GM18870 (cell line): ENCODE measurements at regions not wholly inside any gene's neighbourhood (a gene's known extent, or its start where the extent isn't known, plus 50 kb on each side); places are given as distances from the start of the nearest gene placed in this dataset.

Experiments used
- ATAC-seq: cut with Tn5 transposase; IDR thresholded peaks from one replicate; pipeline ENCODE4 v1.9.1; 2021; ENCODE audit warnings: moderate library complexity; ENCODE audit not compliant: unreplicated experiment

DNA sequence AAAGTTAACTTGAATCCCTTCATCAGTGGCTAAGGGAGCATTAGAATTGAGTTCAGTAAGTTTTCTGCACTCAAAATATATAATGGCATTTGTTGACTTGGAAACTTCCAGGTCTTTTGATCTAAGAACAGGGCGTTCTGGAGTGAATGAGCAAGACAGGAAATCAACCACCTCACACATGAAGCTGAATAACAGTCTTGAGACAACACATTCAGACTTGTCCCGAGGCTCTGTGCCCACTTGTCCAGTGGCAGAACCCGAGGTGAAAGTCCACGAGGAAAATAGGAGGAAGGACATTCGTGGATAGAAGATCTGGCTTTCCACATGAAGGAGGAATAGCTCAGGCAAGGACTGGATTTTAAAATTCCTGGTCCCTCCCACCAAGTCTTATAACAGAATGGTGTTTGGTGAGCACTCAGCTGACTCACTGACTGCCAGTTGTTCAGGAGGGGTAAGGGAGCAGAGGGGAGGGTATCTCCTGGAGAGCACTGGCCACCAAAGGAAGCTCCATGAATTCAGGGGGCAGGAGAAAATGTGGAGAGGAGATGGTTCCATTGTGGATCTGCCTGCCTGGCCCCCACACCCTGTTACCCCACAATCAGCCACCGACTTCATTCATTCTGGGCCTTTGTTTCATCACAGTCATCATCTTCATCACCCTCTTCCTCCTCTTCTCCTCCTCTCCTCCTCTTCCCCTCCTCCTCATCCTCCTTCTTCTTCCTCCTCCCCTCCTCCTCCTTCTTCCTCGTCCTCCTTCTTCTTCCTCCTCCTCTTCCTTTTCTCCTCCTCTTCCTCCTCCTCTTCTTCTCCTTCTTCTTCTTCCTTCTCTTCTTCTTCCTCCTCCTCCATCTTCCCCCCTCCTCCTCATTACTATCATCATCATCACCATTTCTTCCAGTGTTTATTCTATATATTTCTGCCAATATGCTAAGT lies 620.1 kb downstream of the MED13L start:
- ATAC-seq: no peak

DNA sequence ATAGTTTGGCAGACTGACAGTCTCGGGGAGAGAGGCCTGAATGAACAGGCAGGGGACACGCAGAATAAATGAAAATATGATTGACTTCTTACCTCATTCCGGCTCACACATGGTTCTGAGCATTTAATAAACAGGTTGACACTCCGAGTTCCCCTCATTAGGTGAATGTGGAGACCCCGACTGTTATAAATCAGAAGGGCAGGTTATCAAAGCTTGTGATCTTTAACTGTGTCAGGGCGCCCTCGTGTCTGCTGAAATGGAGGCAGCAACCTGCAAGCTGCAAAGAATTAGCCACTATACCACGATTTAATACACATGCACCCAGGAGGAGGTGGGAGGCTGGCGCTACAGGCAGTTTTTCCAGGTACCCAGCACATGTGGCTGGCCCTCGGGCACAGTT lies 627.5 kb downstream of the MED13L start:
- no peak for ATAC-seq

DNA sequence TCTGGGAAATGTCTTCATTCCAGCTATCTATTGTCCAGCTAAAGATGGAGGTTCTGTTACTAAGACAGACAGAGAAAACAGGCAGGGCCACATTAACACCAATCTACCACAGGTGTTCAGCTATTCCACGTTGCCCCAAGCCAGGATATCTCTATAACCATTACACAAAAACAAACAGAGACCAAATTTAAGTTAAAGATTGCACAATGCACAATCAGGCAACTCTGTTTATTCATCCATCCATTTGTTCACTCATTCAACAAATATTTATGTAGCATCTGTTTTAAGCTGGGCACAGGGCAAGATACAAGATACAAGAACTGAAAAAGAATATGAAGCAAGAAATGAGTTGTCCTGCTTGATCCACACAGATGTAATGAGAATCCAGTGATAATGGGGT lies 629.0 kb downstream of the MED13L start:
- no peak for ATAC-seq

DNA sequence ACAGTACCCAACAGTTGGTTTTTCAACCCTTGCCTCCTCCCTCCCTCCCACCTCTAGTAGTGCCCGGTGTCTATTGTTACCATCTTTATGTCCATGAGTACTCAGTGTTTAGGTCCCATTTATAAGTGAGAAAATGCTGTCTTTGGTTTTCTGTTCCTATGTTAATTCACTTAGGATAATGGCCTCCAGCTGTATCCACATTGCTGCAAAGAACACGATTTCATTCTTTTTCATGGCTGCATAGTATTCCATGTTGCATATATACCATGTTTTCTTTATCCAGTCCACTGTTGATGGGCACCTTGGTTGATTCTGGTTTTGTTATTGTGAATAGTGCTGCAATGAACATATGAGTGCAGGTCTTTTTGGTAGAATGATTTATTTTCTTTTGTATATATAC lies 631.3 kb downstream of the MED13L start:
- ATAC-seq: no peak

DNA sequence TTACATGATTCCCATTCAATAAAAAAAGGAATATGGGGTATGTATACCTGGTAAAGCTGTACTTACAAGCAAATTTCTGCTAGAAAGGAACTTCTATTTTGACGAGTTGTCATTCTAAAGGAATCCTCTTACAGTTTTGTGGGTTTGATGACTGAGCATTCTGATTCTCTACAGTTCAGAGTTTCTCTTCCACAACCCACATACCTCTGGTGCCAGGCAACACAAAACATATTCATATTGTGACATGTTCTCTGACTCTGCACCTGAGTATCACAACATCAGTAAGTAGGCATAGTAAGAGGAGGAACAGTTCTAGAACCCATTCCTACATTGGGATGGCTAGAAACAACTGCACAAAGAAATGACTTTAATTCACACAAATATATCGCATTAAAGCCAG lies 636.6 kb downstream of the MED13L start:
- ATAC-seq: no peak

DNA sequence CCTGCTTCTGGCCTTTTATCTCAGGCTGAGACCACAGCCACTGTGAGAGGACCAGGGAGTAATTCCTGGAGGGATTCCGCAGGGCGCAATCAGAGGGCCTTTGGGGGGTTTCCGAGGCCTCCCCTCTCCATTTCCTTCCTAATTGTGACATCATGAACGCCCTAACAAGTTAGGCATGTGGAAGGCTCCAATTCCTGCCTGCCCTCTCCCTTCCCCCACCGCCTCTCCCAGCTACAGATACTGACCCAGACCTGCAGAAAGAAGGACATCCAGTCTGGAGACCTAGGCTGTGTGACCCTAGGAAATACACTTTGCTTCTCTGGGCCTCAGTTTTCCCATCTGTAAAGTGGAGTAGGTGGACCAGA lies 637.9 kb downstream of the MED13L start:
- no peak for ATAC-seq

DNA sequence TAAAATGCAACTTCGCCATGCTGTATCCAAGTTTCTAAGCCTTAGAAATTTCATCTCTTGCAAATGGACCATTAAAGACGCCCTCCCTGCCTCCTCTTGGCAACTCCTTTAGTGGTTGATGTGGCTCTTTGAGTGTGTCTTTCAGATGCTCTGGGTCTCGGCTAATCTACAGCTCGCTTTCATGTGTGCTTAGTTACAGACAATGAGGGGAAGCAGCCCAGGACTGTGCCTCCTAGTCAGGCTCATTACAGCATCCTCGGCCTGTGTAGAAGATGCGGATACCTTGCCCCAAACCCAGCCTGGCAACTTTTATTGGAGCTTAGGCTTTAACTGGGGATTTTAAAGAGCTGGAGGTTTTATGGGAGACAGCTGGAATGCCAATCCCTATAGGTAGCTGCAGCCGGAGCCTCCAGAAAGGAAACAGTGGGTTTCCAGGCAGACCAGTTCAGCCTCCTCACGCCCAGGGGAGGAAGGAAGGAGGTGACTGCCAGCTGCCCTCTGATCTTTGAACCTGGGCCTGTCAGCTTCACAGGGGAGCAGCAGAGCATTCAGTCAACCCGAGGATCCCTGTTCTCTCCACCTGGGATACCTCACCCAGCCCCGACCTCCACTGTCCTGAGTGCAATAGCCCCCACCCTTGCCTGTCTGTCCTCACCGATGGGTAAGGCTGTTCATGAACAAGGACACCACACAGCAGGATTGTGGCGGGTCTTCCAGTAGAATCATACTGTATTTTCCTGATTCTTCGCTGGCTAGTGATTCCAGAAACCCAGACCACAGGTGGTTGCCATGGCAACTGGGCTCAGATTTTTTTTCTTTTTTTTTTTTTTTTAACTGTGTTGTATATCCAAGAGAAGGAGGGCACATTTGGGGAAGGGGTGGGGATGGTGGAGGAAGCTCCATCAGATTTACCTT lies 638.5 kb downstream of the MED13L start:
- ATAC-seq: no peak

DNA sequence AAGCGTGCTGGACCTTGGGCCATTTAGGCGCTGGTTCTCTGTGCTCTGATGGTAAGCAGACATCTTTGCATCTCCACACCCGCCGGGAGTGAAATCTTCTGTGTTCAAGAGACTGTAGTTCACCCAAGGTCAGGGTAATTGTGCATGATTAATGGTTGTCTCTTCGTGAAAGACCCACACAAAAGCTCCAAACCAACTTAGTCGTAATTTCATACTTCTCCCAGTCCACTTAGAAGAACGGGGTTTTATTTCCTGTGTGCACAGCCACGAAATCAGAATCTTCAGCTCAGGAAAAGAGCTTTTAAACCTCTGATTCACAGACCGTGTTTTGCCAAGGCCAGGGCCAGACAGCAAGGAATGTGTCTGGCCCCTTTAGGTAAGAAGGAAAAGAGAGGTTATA lies 640.9 kb downstream of the MED13L start:
- no peak for ATAC-seq

DNA sequence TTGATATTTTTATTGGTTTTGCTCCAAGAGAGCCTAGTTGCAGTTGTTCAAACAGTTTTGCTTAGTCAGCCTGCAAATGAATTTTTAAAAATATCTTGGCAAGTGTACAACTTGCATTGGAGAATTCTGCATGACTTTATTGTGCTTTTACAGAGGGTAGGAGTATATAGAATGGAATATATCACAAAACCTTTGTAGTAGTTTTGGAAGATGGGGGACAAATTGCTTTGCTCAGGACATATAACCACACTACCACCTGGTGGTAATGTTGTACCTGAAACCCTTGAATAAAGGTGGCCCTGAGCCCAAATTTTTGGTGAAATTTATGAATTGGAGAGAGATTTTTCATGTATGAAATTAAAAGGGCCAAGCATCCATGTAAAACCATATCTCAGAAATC lies 645.2 kb downstream of the MED13L start:
- no peak for ATAC-seq

DNA sequence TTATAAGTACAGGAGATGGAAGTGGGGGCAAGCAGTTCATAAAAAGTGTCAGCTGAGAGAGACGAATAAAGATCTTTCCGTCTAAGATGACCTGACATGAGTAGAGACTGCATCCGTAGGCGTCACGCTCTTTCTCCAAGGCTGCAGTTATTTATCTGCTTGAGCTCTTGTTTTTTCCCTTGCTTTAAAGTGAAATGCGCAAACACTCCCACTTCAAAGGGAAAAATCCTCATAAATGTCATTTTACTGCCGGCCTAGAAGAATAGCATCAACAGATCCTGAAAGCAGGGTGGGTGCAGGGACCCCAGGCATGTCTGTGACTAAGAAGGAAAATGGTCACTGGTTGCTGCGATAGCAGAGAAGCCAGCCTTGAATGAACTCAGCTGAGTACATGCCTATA lies 647.4 kb downstream of the MED13L start:
- no peak for ATAC-seq

DNA sequence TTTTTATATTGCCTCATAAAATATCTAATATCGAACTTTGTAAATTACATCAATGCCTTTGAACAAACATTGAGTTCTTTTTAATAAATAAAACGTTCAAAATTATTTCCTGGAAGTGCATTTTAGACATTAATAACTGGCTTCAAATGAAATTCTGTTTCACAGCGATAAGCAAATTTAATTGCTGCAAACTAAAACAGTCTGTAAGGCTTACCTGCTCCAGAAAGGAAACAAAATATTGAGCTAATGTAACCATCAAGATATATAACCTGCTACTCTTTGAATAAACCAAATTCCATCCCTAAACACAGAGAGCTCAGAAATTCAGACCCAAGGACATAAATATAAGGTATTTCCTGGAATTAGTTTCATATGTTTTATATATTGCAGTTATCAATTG lies 651.3 kb downstream of the MED13L start:
- no peak for ATAC-seq

DNA sequence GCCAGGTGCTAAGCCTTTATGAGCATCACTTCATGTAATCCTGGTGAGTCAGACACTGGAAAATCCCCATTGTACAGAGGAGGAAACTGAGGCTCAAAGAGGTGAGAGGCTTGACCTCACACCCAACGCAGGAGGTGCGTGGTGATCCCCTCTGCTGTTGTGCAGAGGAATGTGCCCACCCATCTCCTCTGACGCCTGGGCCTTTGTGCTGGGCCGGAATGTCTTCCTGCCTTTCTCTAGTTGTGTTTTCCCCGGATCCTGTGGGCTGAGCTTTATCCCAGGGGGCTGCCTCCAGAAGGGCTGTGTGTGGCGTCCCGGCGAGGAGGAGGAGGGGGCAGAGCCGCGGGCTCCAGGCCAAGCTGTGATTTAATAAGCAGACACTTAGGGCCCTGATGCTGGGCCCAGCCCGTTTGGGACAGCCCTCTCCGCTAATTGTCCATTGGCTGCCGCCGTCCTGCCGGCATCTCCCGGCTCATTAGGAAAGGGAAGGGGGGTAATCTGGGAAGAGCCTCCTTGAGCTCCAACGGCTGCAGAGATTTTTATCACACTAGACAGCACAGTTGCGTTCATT lies 653.6 kb downstream of the MED13L start:
- ATAC-seq: no peak

DNA sequence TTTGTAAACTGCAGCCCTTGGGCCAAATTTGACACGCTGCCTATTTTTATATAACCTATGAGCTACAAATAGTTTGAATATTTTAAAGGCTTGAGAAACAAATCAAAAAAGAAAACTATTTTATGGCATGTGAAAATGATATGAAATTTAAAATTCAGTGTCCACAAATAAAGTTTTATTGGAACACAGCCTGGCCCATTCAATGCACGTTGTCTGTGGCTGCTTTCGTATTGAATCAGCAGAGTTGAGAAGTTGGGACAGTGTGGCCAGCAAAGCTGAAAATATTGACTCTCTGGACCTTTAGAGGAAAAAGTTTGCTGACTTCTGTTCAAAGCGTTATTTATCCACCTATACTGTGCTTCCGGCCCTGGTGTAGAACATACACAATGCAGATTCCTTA lies 654.2 kb downstream of the MED13L start:
- ATAC-seq: no peak

DNA sequence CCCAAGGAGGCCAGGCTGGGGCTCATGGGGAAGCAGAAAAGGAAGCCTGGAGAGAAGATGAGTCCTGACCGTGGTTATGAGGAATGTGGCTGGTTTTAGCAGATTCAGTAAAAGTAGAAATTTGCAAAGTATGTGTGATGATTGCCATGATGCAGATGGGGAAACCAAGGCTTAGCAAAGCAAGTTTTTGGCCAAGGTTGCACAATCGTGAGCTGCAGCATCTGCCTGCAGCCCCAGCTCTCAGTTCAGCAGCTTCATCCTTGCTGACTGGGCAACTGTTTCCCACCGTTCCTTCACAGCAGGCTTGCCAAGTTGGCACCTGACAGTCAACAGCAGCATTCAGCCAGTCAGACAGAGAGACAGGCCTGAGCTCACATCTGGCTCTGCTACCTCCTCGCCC lies 656.7 kb downstream of the MED13L start:
- ATAC-seq: no peak

DNA sequence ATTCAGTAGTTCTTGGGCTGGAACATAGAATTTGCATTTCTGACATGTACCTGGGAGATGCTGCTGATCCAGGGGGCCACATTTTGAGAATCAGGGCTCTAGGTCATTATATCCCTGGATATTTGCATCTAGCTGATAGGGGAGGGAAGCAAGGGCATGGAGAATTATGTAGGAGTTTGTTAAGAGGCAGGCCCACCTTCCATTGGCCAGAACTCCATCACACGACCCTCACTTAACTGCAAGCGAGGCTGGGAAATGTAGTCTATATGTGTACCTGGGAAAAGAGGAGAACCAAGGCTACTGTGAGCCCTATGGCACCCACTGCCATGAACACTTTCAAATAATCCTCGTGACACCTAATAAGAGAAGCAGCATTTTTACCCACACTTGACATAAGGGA lies 657.6 kb downstream of the MED13L start:
- ATAC-seq: no peak

DNA sequence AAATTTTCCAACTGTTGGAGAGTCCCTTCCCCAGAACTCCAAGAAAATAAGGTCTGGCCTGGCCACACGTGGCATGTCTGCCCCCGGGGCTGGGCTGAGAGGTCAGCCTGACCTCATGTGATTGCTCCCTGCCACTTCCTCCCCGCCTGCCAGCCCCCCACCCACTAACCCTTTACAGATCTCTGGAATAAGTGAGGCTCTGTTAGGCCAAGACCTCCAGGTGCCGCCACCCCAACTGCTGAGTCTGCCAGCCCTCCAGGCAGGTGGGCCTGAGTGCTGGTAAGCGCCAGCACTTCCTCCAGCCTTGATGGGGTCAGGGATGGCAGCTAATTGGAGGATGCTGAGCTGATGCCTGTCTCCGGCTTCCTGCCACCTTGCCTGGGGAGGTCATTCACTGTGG lies 658.4 kb downstream of the MED13L start:
- no peak for ATAC-seq

DNA sequence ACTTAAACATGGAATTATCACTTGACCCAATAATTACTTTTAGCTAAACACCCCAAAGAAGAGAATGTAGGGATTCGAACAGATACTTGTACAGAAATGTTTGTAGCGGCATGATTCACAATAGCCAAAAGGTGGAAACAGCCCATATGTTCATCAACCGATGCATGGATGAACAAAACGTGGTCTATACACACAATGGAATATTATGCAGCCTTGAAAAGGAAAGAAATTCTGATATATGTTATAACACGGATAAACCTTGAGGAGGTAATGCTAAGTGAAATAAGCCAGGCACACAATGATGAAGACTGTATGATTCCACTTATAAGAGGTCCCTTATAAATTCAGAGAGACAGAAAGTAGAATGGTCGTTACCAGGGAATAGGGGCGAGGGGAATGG lies 659.4 kb downstream of the MED13L start:
- ATAC-seq: no peak

DNA sequence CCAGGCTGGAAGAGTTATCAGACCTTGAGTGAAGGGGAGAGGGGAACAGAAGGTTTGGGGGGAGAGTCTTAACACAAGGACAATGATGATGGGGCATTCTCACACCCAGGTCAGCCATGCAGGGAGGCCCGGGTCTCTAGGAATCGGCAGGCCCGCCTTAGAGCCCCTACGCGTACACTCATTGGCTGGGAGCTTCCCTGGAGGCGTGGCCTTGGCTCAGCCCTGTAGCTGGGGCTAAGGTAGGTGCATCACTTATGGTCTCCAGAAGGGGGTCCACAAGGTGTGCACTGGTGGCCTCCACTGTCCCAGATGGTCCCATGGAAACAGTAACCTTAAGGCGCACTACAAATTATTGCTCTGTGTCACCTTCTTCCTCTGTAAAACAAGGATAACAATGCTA lies 660.1 kb downstream of the MED13L start:
- no peak for ATAC-seq

DNA sequence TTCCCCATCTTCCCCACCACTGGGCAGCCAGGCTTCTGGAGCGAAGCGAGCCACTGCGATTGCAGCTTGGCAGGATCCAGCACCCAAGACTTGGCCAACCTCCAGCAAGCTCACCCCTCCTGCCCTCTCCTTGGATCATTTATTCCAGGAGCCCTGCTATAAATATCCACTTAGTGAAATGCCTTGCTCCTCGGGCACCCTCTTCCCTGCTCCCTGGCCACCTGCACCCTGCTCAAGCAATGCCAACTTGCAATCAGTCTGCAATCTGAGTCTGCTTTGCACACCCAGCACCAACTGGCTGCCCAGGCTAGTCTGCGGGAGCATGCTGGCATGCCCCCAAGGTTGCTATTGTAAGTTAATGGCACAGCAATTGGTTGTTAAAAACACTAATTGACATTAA lies 666.0 kb downstream of the MED13L start:
- ATAC-seq: no peak

DNA sequence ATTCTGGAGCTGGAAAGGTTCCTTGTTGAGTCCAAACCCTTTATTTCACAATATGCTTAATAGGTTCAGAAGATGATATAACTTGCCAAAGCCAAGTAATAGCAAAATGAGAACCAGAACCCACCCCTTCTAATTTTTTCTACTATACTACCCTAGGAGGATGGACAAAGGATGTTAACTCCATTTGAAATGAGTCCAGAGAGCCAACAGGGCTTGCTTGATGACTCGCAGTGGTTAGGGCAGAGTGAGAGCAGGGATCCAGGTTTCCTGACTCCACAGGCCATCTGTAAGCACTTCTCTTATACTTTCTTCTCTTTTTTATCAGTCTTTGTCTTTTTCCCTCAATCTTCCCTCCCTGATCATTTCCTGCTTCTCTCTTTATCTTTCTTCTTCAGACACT lies 668.1 kb downstream of the MED13L start:
- no peak for ATAC-seq

DNA sequence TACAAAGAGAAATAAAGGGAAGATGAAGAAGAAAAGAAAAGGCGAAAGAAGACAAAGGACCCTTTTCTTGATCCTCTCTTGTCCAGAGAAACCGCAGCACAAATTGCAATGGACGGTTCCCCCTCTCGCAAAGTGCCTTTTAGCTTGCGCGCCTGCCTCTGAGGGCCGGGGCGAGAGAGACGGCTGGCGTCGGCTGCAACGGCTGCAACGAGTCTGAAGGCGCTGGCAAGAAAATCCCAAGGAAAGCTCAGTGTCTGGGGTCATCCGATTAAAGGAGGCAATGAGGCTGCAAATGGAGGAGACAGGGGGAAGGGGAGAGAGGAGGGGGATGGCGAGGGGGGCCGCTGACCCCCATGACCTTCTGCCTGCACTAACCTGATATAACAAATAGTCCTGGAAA lies 671.5 kb downstream of the MED13L start:
- ATAC-seq: no peak
